Spleen (tissue), 11 donors: ENCODE measurements at regions not wholly inside any gene's neighbourhood (a gene's known extent, or its start where the extent isn't known, plus 50 kb on each side); places are given as distances from the start of the nearest gene placed in this dataset.

Source experiments
- DNase-seq: peaks from one replicate; pipeline ENCODE4 v3.0.0-alpha.2; 2020
- H3K27ac ChIP-seq, 8 donors: fragments of 200-600 bp; sonication (generic) in 7 of 8; 1 replicate in 4 of 8; 2 replicates in 4 of 8; pipeline versions ENCODE4 v1.5.0 to v1.8.0; 2016 to 2021; ENCODE audit warnings: inconsistent platforms in 4 of 8, mild to moderate bottlenecking in 4 of 8, moderate library complexity in 1 of 8
- H3K27me3 ChIP-seq, 7 donors: fragments of 200-600 bp; sonication (generic) in 6 of 7; replicated peaks in 1 of 7; 1 replicate in 4 of 7; 2 replicates in 3 of 7; pipeline versions ENCODE4 v1.5.0 to v1.8.0; 2016 to 2021; ENCODE audit warnings: inconsistent platforms in 3 of 7, mild to moderate bottlenecking in 1 of 7
- H3K36me3 ChIP-seq, 6 donors: fragments of 200-600 bp; sonication (generic) in 5 of 6; 1 replicate in 4 of 6; 2 replicates in 2 of 6; pipeline versions ENCODE4 v1.5.0 to v1.8.0; 2016 to 2021; ENCODE audit warnings: inconsistent platforms in 2 of 6
- H3K4me1 ChIP-seq, 6 donors: fragments of 200-600 bp; sonication (generic) in 5 of 6; 1 replicate in 3 of 6; 2 replicates in 3 of 6; pipeline versions ENCODE4 v1.5.0 to v1.8.0; 2016 to 2021; ENCODE audit warnings: inconsistent platforms in 3 of 6
- H3K4me3 ChIP-seq, 8 donors: fragments of 200-600 bp; sonication (generic) in 7 of 8; 1 replicate in 4 of 8; 2 replicates in 4 of 8; pipeline versions ENCODE4 v1.5.0 to v1.8.0; 2016 to 2021; ENCODE audit warnings: inconsistent platforms in 4 of 8, mild to moderate bottlenecking in 4 of 8, moderate library complexity in 2 of 8
- H3K9me3 ChIP-seq, 8 donors: fragments of 200-600 bp; sonication (generic) in 7 of 8; 1 replicate in 4 of 8; 2 replicates in 4 of 8; pipeline versions ENCODE4 v1.5.0 to v1.8.0; 2016 to 2021; ENCODE audit warnings: inconsistent platforms in 4 of 8
- POLR2A ChIP-seq, 3 donors: fragments of 450-650 bp; IDR thresholded peaks; one replicate each; pipeline ENCODE4 v1.5.1; 2017; ENCODE audit warnings: antibody characterized with exemption in 3 of 3, mild to moderate bottlenecking in 1 of 3
- POLR2AphosphoS5 ChIP-seq, 3 donors: sonication (generic); formaldehyde crosslinking; IDR thresholded peaks; one replicate each; pipeline ENCODE4 v1.5.1; 2017; ENCODE audit warnings: antibody characterized with exemption in 3 of 3
- WGBS, 5 donors: extraction: QIAGEN DNeasy Blood & Tissue Kit in 3 of 5; methylation state at CpG; one replicate each; pipeline versions ENCODE4 v1.1.5 to v1.1.7; 2013 to 2018; 5-methylcytosine and 5-hydroxymethylcytosine counted together
- intact Hi-C: fragments of 100-400 bp; cut with DNase I; formaldehyde crosslinking; loops from one replicate; pipeline ENCODE4 v1.15.0; 2023; ENCODE audit warnings: low total_unique reads
- TF ChIP-seq, protein P1 (sequence below), 11 experiments: fragments of 200-600 bp in 7 of 11; fragments of 450-650 bp in 4 of 11; sonication (generic) in 4 of 11; IDR thresholded peaks in 8 of 11; conservative IDR thresholded peaks in 3 of 11; 1 replicate in 7 of 11; 2 replicates in 4 of 11; pipeline versions ENCODE4 v1.4.0 to v1.8.0; 2016 to 2021; ENCODE audit warnings: antibody characterized with exemption in 11 of 11, inconsistent platforms in 4 of 11, mild to moderate bottlenecking in 1 of 11
- donor health status: healthy with polysubstance abuse.
- donor health status: DM: no; HTN: no; CAD: no; lungs with moderate emphysema.
- donor health status: DM: no; HTN: no; CAD: no.
- donor health status: Bipolar disorder and iron deficiency.
- donor health status: healthy.
- donor health status: DM: no; HTN: no; CAD: no.
- donor health status: DM: yes; HTN: yes; CAD: no.

DNA sequence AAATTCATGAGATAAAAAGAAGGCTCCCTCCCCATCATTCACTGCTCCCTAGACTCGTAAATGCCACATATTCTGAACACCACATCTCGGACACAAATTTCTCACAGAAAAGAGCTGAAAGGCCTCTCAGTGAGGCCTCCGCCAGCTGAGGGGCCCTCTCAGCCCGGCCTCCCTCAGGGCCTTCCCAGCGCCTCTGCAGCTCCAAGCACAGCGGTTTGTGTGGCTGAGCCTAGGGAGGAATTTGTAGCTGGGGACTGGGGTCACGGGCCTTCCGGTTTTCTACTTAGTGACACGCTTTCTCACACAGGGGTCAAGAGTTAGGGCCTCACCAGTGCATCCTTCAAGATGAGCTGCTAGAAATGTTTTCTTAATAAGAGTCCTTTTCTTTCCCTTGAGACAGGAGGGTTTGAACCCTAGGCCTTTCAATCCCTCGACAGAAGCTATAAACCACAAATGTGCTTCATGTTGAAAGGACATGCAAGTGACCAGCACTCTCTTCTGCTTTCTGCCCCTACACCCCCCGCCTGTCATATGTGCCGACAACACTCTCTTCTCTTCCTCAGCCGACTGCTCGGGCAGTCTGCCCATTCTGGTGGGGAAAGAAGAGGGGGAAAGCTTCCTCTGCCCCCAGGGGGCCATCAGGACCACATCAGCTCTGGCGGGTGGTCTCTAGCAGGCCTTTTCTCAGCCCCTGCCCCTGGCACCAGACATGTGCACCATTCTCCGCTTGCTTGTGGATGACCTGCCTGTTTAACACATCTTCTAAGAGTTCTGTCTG lies 104.9 kb downstream of the CHIC2 start:
- H3K4me1 ChIP-seq, result no peaks in the 10 kb centered on the region
- TF ChIP-seq, protein P1, sequence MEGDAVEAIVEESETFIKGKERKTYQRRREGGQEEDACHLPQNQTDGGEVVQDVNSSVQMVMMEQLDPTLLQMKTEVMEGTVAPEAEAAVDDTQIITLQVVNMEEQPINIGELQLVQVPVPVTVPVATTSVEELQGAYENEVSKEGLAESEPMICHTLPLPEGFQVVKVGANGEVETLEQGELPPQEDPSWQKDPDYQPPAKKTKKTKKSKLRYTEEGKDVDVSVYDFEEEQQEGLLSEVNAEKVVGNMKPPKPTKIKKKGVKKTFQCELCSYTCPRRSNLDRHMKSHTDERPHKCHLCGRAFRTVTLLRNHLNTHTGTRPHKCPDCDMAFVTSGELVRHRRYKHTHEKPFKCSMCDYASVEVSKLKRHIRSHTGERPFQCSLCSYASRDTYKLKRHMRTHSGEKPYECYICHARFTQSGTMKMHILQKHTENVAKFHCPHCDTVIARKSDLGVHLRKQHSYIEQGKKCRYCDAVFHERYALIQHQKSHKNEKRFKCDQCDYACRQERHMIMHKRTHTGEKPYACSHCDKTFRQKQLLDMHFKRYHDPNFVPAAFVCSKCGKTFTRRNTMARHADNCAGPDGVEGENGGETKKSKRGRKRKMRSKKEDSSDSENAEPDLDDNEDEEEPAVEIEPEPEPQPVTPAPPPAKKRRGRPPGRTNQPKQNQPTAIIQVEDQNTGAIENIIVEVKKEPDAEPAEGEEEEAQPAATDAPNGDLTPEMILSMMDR (IDR thresholded peaks at IDR 0.05 in 8 of 11, conservative IDR thresholded peaks at IDR 0.05 in 3 of 11), result no peak
- TF ChIP-seq POLR2AphosphoS5 (IDR thresholded peaks at IDR 0.05), result peak; percentile 17 to 45 (median 42)
- 80 to 90% (median 85%) methylated on average over 15 to 16 of the region's 16 CpGs for WGBS, 5 donors
- no peaks in the 10 kb centered on the region for H3K9me3 ChIP-seq
- H3K27ac ChIP-seq, result no peak overlapping the region
- DNase-seq, result no peak
- no peak overlapping the region for H3K4me3 ChIP-seq
- no peaks in the 10 kb centered on the region for H3K36me3 ChIP-seq
- intact Hi-C loops, result no loop called here
- no peaks in the 10 kb centered on the region for H3K27me3 ChIP-seq

DNA sequence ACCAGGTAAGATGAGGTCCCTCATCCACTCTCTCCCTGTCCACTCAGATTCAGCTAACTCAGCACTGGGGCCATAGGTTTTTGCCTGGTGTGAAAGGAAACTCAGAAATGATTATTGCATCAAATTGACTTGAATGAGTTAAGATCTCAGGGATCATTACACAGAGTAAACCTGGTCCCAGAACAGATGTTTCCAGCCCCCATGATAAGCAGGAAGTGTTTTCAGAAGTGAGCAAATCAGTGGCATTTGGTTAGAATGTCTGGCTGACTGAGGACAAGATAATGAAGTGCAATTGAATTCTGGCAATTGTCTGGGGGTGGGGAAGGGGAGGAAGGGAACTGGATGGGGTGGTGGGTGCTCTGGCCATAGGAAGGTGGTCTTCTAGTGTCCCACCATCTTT lies 108.0 kb downstream of the CHIC2 start:
- H3K27ac ChIP-seq, result no peak overlapping the region
- intact Hi-C loops, result no loop called here

DNA sequence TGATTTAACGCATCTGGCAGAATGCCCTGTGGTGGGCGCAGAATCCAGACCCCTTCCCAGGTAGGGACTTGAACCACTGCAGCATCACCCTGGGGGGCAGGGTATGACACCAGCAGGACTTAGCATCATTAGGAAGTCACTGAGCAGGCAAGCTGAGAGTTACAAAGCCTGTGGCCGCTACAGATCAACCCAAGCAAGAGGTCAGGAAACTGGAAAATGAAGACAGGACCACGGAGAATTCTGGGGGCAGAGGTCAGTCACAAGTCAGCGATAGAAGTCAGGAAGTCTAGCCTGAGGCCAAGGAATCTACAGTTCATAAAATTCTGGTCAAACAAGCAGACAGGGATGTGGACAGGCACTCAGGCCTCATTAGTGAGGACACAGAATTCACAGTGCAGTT lies 108.4 kb downstream of the CHIC2 start:
- no peak for DNase-seq
- no peaks in the 10 kb centered on the region for H3K27me3 ChIP-seq
- H3K4me1 ChIP-seq, result no peaks in the 10 kb centered on the region
- TF ChIP-seq POLR2A (IDR thresholded peaks at IDR 0.05) (no peak), POLR2AphosphoS5 (IDR thresholded peaks at IDR 0.05) (no peak)
- TF ChIP-seq, protein P1 (IDR thresholded peaks at IDR 0.05 in 8 of 11, conservative IDR thresholded peaks at IDR 0.05 in 3 of 11), result no peak
- no peak overlapping the region for H3K27ac ChIP-seq
- 78 to 82% (median 79%) methylated on average over 5 of the region's 5 CpGs for WGBS, 5 donors
- no peak overlapping the region for H3K4me3 ChIP-seq
- no peaks in the 10 kb centered on the region for H3K36me3 ChIP-seq
- H3K9me3 ChIP-seq, result no peaks in the 10 kb centered on the region
- intact Hi-C loops, result no loop called here

More for the DNA sequence above, 108.0 kb downstream of the CHIC2 start:
- Histone ChIP-seq H3K36me3 (no peaks in the 10 kb centered on the region), H3K4me1 (no peaks in the 10 kb centered on the region), H3K27me3 (no peaks in the 10 kb centered on the region), H3K4me3 (no peak overlapping the region), H3K9me3 (no peaks in the 10 kb centered on the region)
- TF ChIP-seq, protein P1 (IDR thresholded peaks at IDR 0.05 in 8 of 11, conservative IDR thresholded peaks at IDR 0.05 in 3 of 11), result no peak
- TF ChIP-seq POLR2AphosphoS5 (IDR thresholded peaks at IDR 0.05) (no peak), POLR2A (IDR thresholded peaks at IDR 0.05) (no peak)
- DNase-seq, result no peak

DNA sequence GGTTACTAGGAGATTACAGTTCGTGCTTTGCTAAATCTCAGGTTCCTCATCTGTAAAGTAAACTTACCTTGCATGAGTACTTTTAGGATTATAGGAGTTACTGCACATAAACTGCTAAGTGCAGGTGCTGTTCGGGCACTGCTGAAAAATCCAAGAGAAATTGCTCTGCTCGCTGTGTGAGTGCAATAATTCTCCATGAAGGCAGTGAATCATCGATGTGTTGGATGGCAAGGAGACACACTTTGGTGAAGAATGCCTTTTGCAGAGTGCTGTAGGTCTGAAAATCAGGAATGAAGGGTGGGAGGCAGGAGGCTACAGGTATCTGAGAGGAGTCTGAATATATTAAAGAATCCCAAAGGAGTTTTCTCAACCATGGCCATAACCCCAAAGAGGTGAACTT lies 113.0 kb downstream of the CHIC2 start:
- H3K27ac ChIP-seq, result no peak overlapping the region
- H3K36me3 ChIP-seq, result no peaks in the 10 kb centered on the region
- WGBS, 5 donors, result 88 to 94% (median 90%) methylated on average over 4 of the region's 4 CpGs
- H3K9me3 ChIP-seq, result no peaks in the 10 kb centered on the region
- no peak for DNase-seq
- no peaks in the 10 kb centered on the region for H3K4me1 ChIP-seq
- H3K27me3 ChIP-seq, result no peaks in the 10 kb centered on the region
- no peak for TF ChIP-seq POLR2A (IDR thresholded peaks at IDR 0.05)
- TF ChIP-seq POLR2AphosphoS5 (IDR thresholded peaks at IDR 0.05), result no peak
- TF ChIP-seq, protein P1 (IDR thresholded peaks at IDR 0.05 in 8 of 11, conservative IDR thresholded peaks at IDR 0.05 in 3 of 11), result no peak
- intact Hi-C loops, result no loop called here
- H3K4me3 ChIP-seq, result no peak overlapping the region
